ENCODE measurements at regions not wholly inside any gene's neighbourhood (a gene's known extent, or its start where the extent isn't known, plus 50 kb on each side); places are given as distances from the start of the nearest gene placed in this dataset.

DNA sequence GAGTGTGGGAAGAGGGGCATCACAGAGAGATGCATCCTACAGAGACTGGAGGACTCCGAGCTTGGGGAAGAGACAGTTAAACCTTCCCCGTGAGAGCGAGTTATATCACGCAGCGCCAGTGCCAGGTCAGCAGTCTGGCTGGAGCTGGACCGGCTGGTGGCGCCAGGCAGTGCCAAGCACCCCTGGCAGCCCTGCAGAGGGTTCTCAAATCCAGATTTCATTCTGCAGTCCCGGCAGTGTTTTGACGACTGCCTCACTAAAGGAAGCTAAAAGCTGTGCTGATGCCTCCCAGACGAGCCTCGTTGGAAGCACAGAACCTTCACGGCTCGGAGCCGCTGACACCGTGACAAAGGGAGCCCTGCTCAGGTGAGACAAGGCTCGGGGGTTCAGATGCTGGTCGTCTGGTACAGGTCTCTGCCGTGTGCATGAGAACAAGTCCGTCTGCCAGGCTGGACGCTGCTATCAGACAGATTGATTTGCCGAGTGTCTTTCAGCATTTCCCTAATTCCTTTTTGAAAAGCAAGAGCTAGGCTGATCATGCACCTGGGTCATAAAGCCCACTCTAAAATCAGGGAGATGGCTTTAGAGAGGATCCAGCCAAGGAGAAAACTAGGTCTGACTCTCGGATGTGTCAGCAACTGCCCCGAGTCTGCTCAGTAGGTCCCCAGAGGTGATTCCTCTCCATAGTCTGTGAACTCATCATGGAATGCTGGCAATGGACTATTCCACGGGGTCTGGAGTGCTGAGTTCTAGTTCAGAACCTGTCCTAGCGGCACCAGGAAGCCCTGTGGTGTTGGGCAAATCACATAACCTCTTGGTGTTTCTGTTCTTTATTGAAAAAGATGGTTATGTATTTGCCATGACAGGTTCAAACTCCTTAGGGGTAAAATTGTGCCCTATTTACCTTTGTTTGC is 240.6 kb downstream of the SOX11 start (continued):
- TF ChIP-seq MED13 (CRISPR knock-in tag; IDR thresholded peaks at IDR 0.05) (no peak), ZBTB7A (CRISPR knock-in tag; IDR thresholded peaks at IDR 0.05) (no peak)

DNA sequence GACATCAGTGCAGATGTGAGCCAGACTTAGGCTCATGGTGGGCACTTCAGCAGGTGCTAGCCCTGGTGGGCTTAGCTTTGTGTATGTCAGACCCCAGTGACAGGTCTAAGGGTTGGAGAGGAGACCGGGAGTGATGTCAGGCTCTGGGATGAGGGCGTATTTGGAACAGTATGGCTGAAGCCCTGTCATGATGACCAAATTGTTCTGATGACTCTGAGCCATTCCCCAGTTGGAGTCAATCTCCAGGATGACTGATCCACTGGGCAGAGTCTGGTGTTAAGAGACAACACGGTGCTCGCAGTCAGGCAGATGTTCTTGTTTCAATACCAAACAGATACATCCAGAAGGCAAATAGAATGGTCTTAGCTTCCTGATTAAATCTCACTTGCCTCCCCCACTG is 241.5 kb downstream of the SOX11 start:
- Histone ChIP-seq H3K27me3 (ENCODE audit: control insufficient read depth in 1 of 2, insufficient read depth in 2 of 2, low read length in 2 of 2) (no peaks in the 10 kb centered on the region), H3K4me1 (ENCODE audit: insufficient read depth, low read length) (peaks cover 8% of the 10 kb centered on the region), H3K79me2 (ENCODE audit: insufficient read depth, low read length) (no peaks in the 10 kb centered on the region), H3K4me2 (ENCODE audit: low read depth, low read length) (no peak overlapping the region), H3K4me3 (replicated peaks in 1 of 3; ENCODE audit: insufficient read depth in 1 of 3, low read depth in 2 of 3, low read length in 3 of 3) (no peak overlapping the region), H3K36me3 (replicated peaks in 1 of 2; ENCODE audit: control insufficient read depth in 1 of 2, insufficient read depth in 2 of 2, low read length in 2 of 2) (no peaks in the 10 kb centered on the region), H3K9ac (ENCODE audit: insufficient read depth, low read depth, low read length) (no peak overlapping the region), H3K9me3 (ENCODE audit: low read length) (peaks cover 8% of the 10 kb centered on the region; the same call in 1 of the 2 replicates), H3K27ac (ENCODE audit: extremely low read length, insufficient read depth, low read length) (no peak overlapping the region), H2AFZ (ENCODE audit: low read length) (no peak overlapping the region), H4K20me1 (ENCODE audit: insufficient read depth, low read length) (no peaks in the 10 kb centered on the region)
- no peak for FAIRE-seq
- intact Hi-C loops (cut with micrococcal nuclease; ENCODE audit: unreplicated experiment), result no loop called here
- POLR2A ChIA-PET, result no interaction called here
- no TSS peak for BruUV-seq (replicated peaks)
- no peak for DNase-seq (ENCODE audit: low spot score)
- ATAC-seq, result no peak
- no peak for TF ChIP-seq HNRNPK (IDR thresholded peaks at IDR 0.05; ENCODE audit: low read depth, low read length, poor library complexity, severe bottlenecking)
- TF ChIP-seq CREB1 (IDR thresholded peaks at IDR 0.05), result 0 out of 2 replicates have a peak, but pooled peaks have one; percentile 4
- no peak for TF ChIP-seq CREB1 (CRISPR knock-in tag; IDR thresholded peaks at IDR 0.05)
- TF ChIP-seq SOX5 (CRISPR knock-in tag; IDR thresholded peaks at IDR 0.05; ENCODE audit: borderline replicate concordance), result no peak
- TF ChIP-seq, protein P1, sequence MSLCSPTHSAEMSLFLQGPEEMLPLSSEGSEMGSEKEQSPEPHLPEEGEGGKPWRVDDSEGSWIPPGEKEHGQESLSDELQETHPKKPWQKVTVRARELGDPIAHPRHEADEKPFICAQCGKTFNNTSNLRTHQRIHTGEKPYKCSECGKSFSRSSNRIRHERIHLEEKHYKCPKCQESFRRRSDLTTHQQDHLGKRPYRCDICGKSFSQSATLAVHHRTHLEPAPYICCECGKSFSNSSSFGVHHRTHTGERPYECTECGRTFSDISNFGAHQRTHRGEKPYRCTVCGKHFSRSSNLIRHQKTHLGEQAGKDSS (CRISPR knock-in tag; IDR thresholded peaks at IDR 0.05; ENCODE audit: borderline replicate concordance, low read depth), result no peak
- TF ChIP-seq FOXA3 (CRISPR knock-in tag; IDR thresholded peaks at IDR 0.05), result no peak
- WGBS (ENCODE audit: low lambda C conversion rate), result 34% methylated on average over 2 of the region's 4 CpGs
- CTCF ChIA-PET (ENCODE audit: low intra/inter-chr PET ratio, low total read pairs), result no interaction called here
- in situ Hi-C loops (cut with HindIII; ENCODE audit: extremely low pct_ligation_motif_present, low pct_unique_long_range_greater_than_20kb), result no loop called here

All from HepG2 (cell line).